ENCODE measurements at regions not wholly inside any gene's neighbourhood (a gene's known extent, or its start where the extent isn't known, plus 50 kb on each side); places are given as distances from the start of the nearest gene placed in this dataset.

DNA sequence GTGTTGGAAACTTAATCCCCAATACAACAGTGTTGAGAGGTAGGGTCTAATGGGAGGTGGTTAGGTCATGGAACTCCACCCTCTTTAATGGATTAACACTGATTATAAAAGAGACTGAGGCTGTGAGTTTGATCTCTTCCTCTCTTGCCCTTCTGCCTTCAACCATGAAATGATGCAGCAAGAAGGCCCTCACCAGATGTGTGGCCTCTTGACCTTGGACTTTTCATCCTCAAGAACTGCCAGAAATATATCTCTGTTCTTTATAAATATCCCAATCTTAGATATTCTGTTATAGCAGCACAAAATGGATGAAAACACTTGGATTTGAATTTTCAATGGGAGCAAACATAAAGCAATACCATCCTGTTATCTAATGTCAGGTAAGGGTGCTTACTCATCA is 67.6 kb downstream of the NMUR2 start:
- DNase-seq (ENCODE audit: extremely low read depth in 1 of 2, low read depth in 1 of 2), result no peak

GRCh38 chr5:152335461-152335860 is 69.6 kb downstream of the NMUR2 start:
- DNase-seq (ENCODE audit: extremely low read depth in 1 of 2, low read depth in 1 of 2), result no peak

DNA sequence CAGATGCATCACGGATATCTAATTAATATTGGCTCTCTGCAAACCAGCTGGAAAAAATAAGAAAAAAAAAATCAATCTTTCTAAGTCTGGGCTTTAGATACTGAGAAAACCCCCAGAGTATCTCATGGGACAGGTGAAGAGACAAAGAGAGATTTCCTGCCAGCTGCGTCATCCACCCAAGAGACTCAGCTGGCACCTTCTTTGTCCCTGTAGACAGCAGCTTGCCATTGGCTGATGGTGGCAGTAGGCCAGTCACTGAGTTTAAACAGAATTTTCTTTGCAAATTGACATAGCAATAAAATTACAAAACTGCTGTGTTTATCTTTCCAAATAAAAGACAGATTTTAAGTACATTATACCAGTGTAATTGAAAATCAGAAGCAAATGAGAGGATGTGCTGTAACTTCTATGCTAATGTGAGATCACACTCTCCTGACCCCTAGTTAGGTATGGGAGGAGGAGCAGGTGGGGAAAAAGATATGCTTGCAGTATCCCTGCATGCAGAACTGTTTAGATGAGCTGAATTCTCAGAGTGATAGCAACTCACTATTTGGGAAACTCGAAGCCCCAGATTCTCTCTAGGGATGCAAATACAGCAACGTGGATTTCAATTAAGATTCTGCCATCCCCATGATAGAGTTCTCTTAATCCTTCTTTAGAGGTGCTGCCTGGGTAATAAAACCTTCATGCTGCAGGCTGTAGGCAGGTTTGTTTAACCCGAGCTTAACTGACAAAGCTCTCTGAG is 72.2 kb downstream of the NMUR2 start:
- no peak for DNase-seq (ENCODE audit: extremely low read depth in 1 of 2, low read depth in 1 of 2)

DNA sequence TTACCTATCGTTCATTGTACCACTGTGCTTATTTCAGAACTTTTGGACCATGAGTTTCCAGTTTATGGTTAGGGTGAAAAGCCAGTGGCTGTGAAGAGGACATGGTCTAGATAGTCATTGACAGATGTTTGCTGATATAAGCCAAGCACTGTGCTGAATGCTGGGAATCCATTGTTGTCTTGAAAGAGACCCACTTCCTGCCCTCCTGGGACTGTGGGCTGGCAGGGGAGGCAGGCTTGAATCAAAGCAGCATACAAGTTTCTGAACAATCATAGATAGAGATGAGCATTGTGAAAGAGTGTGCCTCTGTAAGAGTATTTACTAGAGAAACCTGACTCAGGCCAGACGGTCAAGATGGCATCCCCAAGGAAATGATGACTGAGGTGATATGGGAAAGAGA is 73.4 kb downstream of the NMUR2 start:
- no peak for DNase-seq (ENCODE audit: extremely low read depth in 1 of 2, low read depth in 1 of 2)

GRCh38 chr5:152331006-152331405 is 74.1 kb downstream of the NMUR2 start:
- DNase-seq (ENCODE audit: extremely low read depth in 1 of 2, low read depth in 1 of 2), result no peak

GRCh38 chr5:152329761-152330283 is 75.3 kb downstream of the NMUR2 start:
- no peak for DNase-seq (ENCODE audit: extremely low read depth in 1 of 2, low read depth in 1 of 2)

- DNase-seq (ENCODE audit: extremely low read depth in 1 of 2, low read depth in 1 of 2), result no peak
These were observed 75.9 kb downstream of the NMUR2 start for GRCh38 chr5:152329207-152329606.

GRCh38 chr5:152315942-152316341 is 89.1 kb downstream of the NMUR2 start:
- DNase-seq (ENCODE audit: extremely low read depth in 1 of 2, low read depth in 1 of 2), result no peak

DNA sequence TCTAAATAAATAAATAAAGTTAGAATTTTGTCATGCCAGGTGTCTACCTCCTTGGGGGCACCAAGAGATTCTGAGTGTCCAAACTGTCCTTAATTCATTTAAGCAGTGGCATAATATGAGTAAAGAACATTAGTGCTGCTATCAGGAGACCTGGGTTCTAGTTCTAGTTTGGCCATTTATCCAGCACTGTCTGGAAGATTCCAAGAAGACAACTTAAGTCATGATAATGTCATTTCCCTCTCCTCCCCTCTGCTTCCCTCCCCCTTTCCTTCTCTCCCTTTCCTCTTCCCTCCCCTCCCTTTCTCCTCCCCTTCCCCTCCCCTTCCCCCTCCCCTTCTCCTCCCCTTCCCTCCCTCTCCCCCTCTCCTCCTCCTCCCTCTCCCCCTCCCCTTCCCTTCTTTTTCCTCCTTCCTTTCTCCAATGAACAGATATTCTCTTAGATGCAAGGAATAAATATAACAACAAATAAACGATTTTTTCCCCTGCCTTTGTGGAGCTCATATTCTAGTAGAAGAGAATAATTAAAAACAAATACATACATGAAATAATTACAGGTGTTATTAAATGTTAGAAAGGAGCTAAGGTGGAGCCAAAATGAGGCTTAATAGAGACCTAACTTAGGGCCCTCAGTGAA is 90.8 kb downstream of the NMUR2 start:
- no peak for DNase-seq (ENCODE audit: extremely low read depth in 1 of 2, low read depth in 1 of 2)

GRCh38 chr5:152309926-152310450 is 95.1 kb downstream of the NMUR2 start:
- DNase-seq (ENCODE audit: extremely low read depth in 1 of 2, low read depth in 1 of 2), result no peak

DNA sequence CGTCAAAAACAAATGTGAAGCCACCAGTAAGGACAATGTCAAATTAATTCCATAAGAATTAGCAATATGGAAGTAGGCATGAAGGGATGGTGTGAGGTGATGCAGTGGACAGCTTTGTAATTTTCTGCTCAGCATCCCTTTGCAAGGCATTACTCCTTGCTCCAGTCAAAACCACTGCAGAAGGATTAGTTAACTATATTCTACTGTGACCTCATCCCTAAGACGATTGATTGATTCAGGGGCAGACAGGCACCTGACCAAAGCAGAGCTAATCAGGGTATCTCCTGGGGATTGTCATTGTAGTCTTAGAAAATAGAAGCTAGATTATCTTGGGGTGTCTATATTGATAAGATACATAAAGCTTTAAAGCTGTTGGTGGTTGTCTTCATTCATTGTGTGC is 98.7 kb downstream of the NMUR2 start:
- no peak for DNase-seq (ENCODE audit: extremely low read depth in 1 of 2, low read depth in 1 of 2)

DNA sequence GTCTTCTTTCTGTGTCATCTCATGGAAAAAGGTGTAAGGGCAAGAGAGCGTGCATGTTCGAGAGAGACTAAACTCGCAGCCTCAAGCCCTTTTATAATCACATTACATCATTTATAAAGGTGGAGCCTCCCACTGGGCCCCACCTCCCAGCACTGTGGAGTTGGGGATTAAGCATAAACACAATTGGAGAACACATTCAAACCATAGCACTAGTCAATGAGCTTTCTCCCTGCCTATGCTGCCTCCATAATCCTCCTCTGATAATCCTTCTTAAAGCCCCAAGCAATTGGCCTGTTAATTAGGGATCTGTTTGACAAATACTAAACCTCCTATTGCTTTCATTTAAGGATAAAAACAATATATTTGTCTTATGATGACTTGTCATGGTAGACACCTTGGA is 99.6 kb downstream of the NMUR2 start:
- no peak for DNase-seq (ENCODE audit: extremely low read depth in 1 of 2, low read depth in 1 of 2)

DNA sequence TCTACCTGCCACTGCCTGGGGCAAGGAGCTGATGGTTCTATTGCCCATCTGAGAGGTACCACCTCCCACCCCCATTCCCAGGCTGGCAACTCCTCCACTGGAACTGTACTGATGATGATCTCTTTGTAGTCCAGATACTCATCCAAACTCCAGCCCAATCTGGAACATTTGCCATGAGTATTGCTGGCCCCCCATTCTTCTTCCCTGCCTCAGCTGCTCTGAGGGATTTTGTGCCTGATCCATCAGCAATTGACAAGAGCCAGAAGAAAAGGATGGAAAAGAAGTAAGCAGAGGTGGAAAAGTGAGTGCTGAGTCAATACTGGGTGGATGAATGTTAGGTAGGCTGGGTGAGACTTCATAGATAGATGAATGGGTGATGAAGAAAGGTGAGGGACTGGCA is 101.2 kb downstream of the NMUR2 start:
- no peak for DNase-seq (ENCODE audit: extremely low read depth in 1 of 2, low read depth in 1 of 2)

GRCh38 chr5:152297866-152298265 is 107.2 kb downstream of the NMUR2 start:
- DNase-seq (ENCODE audit: extremely low read depth in 1 of 2, low read depth in 1 of 2), result no peak

- DNase-seq (ENCODE audit: extremely low read depth in 1 of 2, low read depth in 1 of 2), result no peak
These were observed 111.9 kb downstream of the NMUR2 start for GRCh38 chr5:152293189-152293588.

- DNase-seq (ENCODE audit: extremely low read depth in 1 of 2, low read depth in 1 of 2), result no peak
These were observed 114.9 kb downstream of the NMUR2 start for GRCh38 chr5:152290181-152290580.

- no peak for DNase-seq (ENCODE audit: extremely low read depth in 1 of 2, low read depth in 1 of 2)
These were observed 116.0 kb downstream of the NMUR2 start for GRCh38 chr5:152288917-152289595.

GRCh38 chr5:152288499-152288898 is 116.6 kb downstream of the NMUR2 start:
- no peak for DNase-seq (ENCODE audit: extremely low read depth in 1 of 2, low read depth in 1 of 2)

DNA sequence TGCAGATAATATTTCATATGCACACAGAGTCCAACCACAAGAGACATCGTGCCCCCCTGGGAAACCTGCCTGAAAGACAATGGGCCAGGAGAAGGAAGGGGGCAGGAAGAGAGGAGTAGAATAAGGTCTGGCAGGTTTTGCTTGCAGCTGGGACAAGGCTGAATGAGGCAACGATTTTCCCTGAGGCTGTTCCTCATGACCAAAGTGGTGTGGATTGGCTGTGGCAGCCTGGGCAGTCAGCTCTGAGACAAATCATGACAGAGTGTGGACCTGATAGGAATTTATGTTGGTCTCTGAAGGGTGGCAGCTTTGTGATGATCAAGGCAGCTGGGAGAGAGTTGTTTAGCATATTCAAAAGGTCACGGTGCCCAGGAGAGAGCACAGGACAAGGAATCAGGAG is 119.3 kb downstream of the NMUR2 start:
- no peak for DNase-seq (ENCODE audit: extremely low read depth in 1 of 2, low read depth in 1 of 2)

- DNase-seq (ENCODE audit: extremely low read depth in 1 of 2, low read depth in 1 of 2), result no peak
These were observed 122.7 kb downstream of the NMUR2 start for GRCh38 chr5:152282331-152282730.

DNA sequence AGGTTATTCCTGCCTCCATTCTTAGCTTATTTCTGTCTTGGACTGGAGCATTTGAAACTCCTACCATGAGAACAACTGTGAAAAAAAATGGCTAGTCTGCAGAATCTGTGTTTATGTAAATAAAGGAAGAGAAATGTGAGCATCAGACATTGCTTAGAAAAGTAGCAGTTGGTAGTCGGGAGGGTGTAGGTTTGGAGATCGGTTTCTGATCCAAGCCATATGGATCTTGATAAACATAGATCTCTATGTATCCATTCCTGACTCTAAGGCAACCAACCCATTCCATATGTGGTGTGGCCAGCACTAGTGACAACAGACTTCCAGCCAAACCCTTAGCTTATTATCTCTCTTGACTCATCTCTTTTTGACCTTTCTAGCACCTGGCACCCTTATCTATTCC is 127.1 kb downstream of the NMUR2 start:
- DNase-seq (ENCODE audit: extremely low read depth in 1 of 2, low read depth in 1 of 2), result no peak

DNA sequence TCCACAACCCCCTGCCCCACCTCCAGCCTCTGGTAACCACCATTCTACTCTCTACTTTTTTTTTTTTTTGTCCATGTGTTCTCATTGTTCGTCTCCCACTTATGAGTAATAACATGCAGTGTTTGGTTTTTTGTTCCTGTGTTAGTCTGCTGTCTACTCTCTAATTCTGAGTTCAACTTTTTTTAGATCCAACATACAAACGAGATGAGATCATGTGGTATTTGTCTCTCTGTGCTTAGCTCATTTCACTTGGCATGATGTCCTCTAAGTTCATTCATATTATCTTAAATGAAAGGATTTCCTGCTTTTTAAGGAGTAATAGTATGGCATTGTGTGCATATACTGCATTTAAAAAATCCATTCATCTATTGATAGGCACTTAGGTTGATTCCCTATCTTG is 130.9 kb downstream of the NMUR2 start:
- DNase-seq (ENCODE audit: extremely low read depth in 1 of 2, low read depth in 1 of 2), result no peak
